Lower leg skin (tissue), 3 donors: ENCODE measurements at regions not wholly inside any gene's neighbourhood (a gene's known extent, or its start where the extent isn't known, plus 50 kb on each side); places are given as distances from the start of the nearest gene placed in this dataset.

Experiments used
- POLR2A ChIP-seq, 2 donors: fragments of 450-650 bp; IDR thresholded peaks; one replicate each; pipeline ENCODE4 v1.6.1; 2016 to 2017; ENCODE audit warnings: antibody characterized with exemption in 2 of 2, mild to moderate bottlenecking in 1 of 2, moderate library complexity in 1 of 2
- TF ChIP-seq, protein P1 (sequence below), 3 donors: fragments of 450-650 bp; IDR thresholded peaks; one replicate each; pipeline ENCODE4 v1.5.1; 2016; ENCODE audit warnings: antibody characterized with exemption in 3 of 3, mild to moderate bottlenecking in 3 of 3, moderate library complexity in 2 of 3

DNA sequence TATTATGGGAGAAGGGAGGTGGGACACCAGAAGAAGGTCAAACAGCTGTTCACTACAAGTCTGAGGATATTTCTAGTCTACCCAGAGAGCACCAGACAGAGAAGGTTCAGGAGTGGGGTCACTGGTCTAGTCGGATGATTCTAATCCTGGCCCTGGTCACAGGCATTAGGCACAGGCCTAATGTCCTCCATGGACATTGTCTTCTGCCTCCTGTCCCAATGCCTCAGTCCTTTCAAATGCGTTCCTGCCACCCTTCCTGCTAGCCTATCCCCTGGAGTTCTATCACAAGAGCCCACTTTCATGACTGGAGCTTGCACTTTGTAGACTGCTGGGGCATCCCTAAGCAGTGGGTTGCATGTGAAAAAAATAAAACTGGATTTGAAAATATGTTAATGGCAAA, 83.9 kb upstream of the PFN2 start:
- TF ChIP-seq, protein P1, sequence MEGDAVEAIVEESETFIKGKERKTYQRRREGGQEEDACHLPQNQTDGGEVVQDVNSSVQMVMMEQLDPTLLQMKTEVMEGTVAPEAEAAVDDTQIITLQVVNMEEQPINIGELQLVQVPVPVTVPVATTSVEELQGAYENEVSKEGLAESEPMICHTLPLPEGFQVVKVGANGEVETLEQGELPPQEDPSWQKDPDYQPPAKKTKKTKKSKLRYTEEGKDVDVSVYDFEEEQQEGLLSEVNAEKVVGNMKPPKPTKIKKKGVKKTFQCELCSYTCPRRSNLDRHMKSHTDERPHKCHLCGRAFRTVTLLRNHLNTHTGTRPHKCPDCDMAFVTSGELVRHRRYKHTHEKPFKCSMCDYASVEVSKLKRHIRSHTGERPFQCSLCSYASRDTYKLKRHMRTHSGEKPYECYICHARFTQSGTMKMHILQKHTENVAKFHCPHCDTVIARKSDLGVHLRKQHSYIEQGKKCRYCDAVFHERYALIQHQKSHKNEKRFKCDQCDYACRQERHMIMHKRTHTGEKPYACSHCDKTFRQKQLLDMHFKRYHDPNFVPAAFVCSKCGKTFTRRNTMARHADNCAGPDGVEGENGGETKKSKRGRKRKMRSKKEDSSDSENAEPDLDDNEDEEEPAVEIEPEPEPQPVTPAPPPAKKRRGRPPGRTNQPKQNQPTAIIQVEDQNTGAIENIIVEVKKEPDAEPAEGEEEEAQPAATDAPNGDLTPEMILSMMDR (IDR thresholded peaks at IDR 0.05): no peak
- TF ChIP-seq POLR2A (IDR thresholded peaks at IDR 0.05): no peak
